ENCODE measurements at regions not wholly inside any gene's neighbourhood (a gene's known extent, or its start where the extent isn't known, plus 50 kb on each side); places are given as distances from the start of the nearest gene placed in this dataset.

DNA sequence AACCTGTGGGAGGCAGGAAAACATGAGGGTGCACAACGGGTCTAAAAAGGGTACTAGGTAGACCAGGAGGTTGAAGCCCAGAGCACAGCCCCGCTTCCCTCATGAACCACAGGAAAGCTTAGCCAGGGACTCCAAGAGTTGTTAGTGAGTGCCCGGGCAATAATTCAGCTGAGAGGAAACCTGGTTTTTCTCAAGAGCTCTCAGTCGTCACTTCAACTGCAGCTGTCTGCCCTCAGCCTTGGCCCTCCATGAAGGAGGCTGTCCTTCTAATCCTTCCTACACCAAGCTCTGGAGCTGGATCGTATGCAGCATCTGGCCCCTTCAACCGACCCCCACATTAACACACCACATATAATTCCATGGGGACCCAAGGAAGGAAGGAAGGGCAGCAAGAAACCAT, 77.0 kb upstream of the BACE2 start:
- Histone ChIP-seq H3K56ac (ENCODE audit: insufficient read length, low read depth, low read length) (no peak overlapping the region), H2BK120ac (ENCODE audit: low read depth, low read length, poor library complexity, severe bottlenecking) (no peak overlapping the region), H3K27me3 (ENCODE audit: insufficient read depth, low read length) (no peaks in the 10 kb centered on the region), H4K91ac (ENCODE audit: insufficient read length, low read depth, low read length) (no peak overlapping the region), H3K4me1 (ENCODE audit: insufficient read depth, low read length) (no peaks in the 10 kb centered on the region; the same call in 1 of the 2 replicates), H3K9me3 (ENCODE audit: control insufficient read depth, low read depth, low read length) (no peaks in the 10 kb centered on the region), H3K79me2 (ENCODE audit: insufficient read depth, low read length) (no peaks in the 10 kb centered on the region), H3K23ac (ENCODE audit: insufficient read length, low read depth, low read length) (no peak overlapping the region), H4K20me1 (ENCODE audit: control insufficient read depth, insufficient read depth, insufficient read length) (no peaks in the 10 kb centered on the region), H3K14ac (ENCODE audit: insufficient read depth, low read length) (no peak overlapping the region), H2BK20ac (ENCODE audit: low read depth, low read length, poor library complexity, severe bottlenecking) (no peak overlapping the region), H3K9ac (ENCODE audit: extremely low read depth, insufficient read length, low read length) (no peak overlapping the region), H2AK5ac (ENCODE audit: insufficient read length, low read length) (no peak overlapping the region), H3K4ac (ENCODE audit: low read depth, low read length) (no peak overlapping the region), H2BK15ac (ENCODE audit: low read depth, low read length) (no peak overlapping the region), H3K27ac (ENCODE audit: insufficient read length, low read depth, low read length) (no peak overlapping the region), H3K23me2 (ENCODE audit: insufficient read length, low read depth, low read length, poor library complexity, severe bottlenecking) (no peaks in the 10 kb centered on the region), H3K79me1 (ENCODE audit: insufficient read depth, low read depth, low read length, poor library complexity, severe bottlenecking) (no peaks in the 10 kb centered on the region), H3K18ac (ENCODE audit: insufficient read length, low read depth, low read length) (no peak overlapping the region), H4K8ac (replicated peaks; ENCODE audit: insufficient read length, low read depth, low read length) (no peak overlapping the region), H4K5ac (ENCODE audit: insufficient read length, low read depth, low read length) (no peak overlapping the region), H2AFZ (ENCODE audit: low read length) (no peak overlapping the region), H3K4me2 (ENCODE audit: insufficient read depth, insufficient read length, low read length) (no peak overlapping the region), H2BK12ac (ENCODE audit: insufficient read length, low read depth, low read length) (no peak overlapping the region), H3T11ph (ENCODE audit: low read length) (no peak overlapping the region), H2BK5ac (ENCODE audit: insufficient read length, low read length) (no peak overlapping the region)
- H3K4me3 Mint-ChIP-seq = no peak overlapping the region
- WGBS (ENCODE audit: extremely low coverage, insufficient read length, low lambda C conversion rate) = no CpG with 5 or more reads among the region's 6 CpGs
- no peaks in the 10 kb centered on the region; a peak in 1 of 7 replicates for H3K36me3 Mint-ChIP-seq (ENCODE audit: insufficient read depth in 1 of 3, low read depth in 3 of 3)
- H3K27ac Mint-ChIP-seq = no peak overlapping the region
- peaks cover 9% of the 10 kb centered on the region in 2 experiments for H3K4me1 Mint-ChIP-seq
- no peak for DNase-seq
- TF ChIP-seq, protein P1, sequence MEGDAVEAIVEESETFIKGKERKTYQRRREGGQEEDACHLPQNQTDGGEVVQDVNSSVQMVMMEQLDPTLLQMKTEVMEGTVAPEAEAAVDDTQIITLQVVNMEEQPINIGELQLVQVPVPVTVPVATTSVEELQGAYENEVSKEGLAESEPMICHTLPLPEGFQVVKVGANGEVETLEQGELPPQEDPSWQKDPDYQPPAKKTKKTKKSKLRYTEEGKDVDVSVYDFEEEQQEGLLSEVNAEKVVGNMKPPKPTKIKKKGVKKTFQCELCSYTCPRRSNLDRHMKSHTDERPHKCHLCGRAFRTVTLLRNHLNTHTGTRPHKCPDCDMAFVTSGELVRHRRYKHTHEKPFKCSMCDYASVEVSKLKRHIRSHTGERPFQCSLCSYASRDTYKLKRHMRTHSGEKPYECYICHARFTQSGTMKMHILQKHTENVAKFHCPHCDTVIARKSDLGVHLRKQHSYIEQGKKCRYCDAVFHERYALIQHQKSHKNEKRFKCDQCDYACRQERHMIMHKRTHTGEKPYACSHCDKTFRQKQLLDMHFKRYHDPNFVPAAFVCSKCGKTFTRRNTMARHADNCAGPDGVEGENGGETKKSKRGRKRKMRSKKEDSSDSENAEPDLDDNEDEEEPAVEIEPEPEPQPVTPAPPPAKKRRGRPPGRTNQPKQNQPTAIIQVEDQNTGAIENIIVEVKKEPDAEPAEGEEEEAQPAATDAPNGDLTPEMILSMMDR (conservative IDR thresholded peaks at IDR 0.05) = no peak
- no peaks in the 10 kb centered on the region; a peak in 1 of 5 replicates for H3K9me3 Mint-ChIP-seq
- peaks cover 2% of the 10 kb centered on the region; the same call in 1 of the 2 replicates for H3K27me3 Mint-ChIP-seq (ENCODE audit: low read depth)

All from H9 (cell line).